CD14-positive monocyte (primary cell): ENCODE measurements at regions not wholly inside any gene's neighbourhood (a gene's known extent, or its start where the extent isn't known, plus 50 kb on each side); places are given as distances from the start of the nearest gene placed in this dataset.

Source experiments
- DNase-seq, 3 donors: peaks; one replicate each; pipeline ENCODE4 v3.0.0-alpha.2; 2011 to 2022
- H2AFZ ChIP-seq: 2 replicates; pipeline ENCODE4 v1.6.0; 2012; ENCODE audit warnings: mild to moderate bottlenecking, low read depth, low read length, inconsistent platforms; ENCODE audit not compliant: insufficient read depth, poor library complexity, severe bottlenecking
- H3K27ac ChIP-seq, 2 donors: 1 replicate in 1 of 2; 2 replicates in 1 of 2; pipeline ENCODE4 v1.5.1; 2012 to 2013; ENCODE audit warnings: low read length in 2 of 2, control low read depth in 1 of 2, inconsistent platforms in 1 of 2, low read depth in 1 of 2, mild to moderate bottlenecking in 1 of 2
- H3K27me3 ChIP-seq, 2 donors: one replicate each; pipeline versions ENCODE4 v1.6.0 to v1.6.1; 2011 to 2013; ENCODE audit warnings: low read length in 2 of 2; ENCODE audit not compliant: control insufficient read depth in 2 of 2, insufficient read depth in 2 of 2
- H3K36me3 ChIP-seq, 2 donors: replicated peaks in 1 of 2; 1 replicate in 1 of 2; 2 replicates in 1 of 2; pipeline versions ENCODE4 v1.5.1 to v1.6.1; 2012 to 2013; ENCODE audit warnings: low read length in 2 of 2, control low read depth in 1 of 2, inconsistent platforms in 1 of 2, mild to moderate bottlenecking in 1 of 2; ENCODE audit not compliant: insufficient read depth in 2 of 2, control insufficient read depth in 1 of 2
- H3K4me1 ChIP-seq, 2 donors: 1 replicate in 1 of 2; 2 replicates in 1 of 2; pipeline versions ENCODE4 v1.5.1 to v1.6.1; 2012 to 2013; ENCODE audit warnings: low read length in 2 of 2, control low read depth in 1 of 2, inconsistent platforms in 1 of 2, mild to moderate bottlenecking in 1 of 2, moderate library complexity in 1 of 2; ENCODE audit not compliant: insufficient read depth in 2 of 2, control insufficient read depth in 1 of 2
- H3K4me2 ChIP-seq: replicated peaks from 2 replicates; pipeline ENCODE3; 2012; ENCODE audit warnings: low read length, moderate library complexity, mild to moderate bottlenecking; ENCODE audit not compliant: poor library complexity, severe bottlenecking; ENCODE audit errors: extremely low read depth
- H3K4me3 ChIP-seq, 3 experiments: fragments of 200-600 bp in 1 of 3; sonication (generic) in 1 of 3; replicated peaks in 1 of 3; 1 replicate in 2 of 3; 2 replicates in 1 of 3; pipeline ENCODE4 v1.5.1; 2011 to 2013; ENCODE audit warnings: low read length in 3 of 3, mild to moderate bottlenecking in 3 of 3, control low read depth in 2 of 3, low read depth in 2 of 3, inconsistent platforms in 1 of 3, moderate library complexity in 1 of 3
- H3K79me2 ChIP-seq: 2 replicates; pipeline ENCODE4 v1.6.0; 2012; ENCODE audit warnings: mild to moderate bottlenecking, control low read depth, inconsistent platforms, low read length, moderate library complexity; ENCODE audit not compliant: insufficient read depth
- H3K9ac ChIP-seq: 2 replicates; pipeline ENCODE4 v1.6.0; 2017; ENCODE audit warnings: low read length, mild to moderate bottlenecking; ENCODE audit not compliant: insufficient read depth, poor library complexity, severe bottlenecking
- H3K9me3 ChIP-seq, 2 donors: replicated peaks in 1 of 2; 1 replicate in 1 of 2; 2 replicates in 1 of 2; pipeline versions ENCODE4 v1.5.1 to v1.6.1; 2012 to 2013; ENCODE audit warnings: low read length in 2 of 2, control low read depth in 1 of 2; ENCODE audit not compliant: control insufficient read depth in 1 of 2, insufficient read depth in 1 of 2
- H4K20me1 ChIP-seq: 2 replicates; pipeline ENCODE4 v1.6.0; 2012; ENCODE audit warnings: mild to moderate bottlenecking, low read length, control low read depth, moderate library complexity; ENCODE audit not compliant: insufficient read depth
- H3K27ac Mint-ChIP-seq, 7 donors: one replicate each; pipeline ENCODE4 v1.8.0; 2020; ENCODE audit warnings: mild to moderate bottlenecking in 7 of 7, mixed read lengths in 7 of 7, moderate library complexity in 6 of 7, inconsistent platforms in 2 of 7
- H3K27me3 Mint-ChIP-seq, 3 donors: one replicate each; pipeline ENCODE4 v1.8.0; 2021 to 2022; ENCODE audit warnings: low read depth in 3 of 3, mild to moderate bottlenecking in 3 of 3, mixed read lengths in 3 of 3, moderate library complexity in 3 of 3, inconsistent platforms in 1 of 3
- H3K36me3 Mint-ChIP-seq, 2 donors: one replicate each; pipeline ENCODE4 v1.8.0; 2020; ENCODE audit warnings: mixed read lengths in 2 of 2, inconsistent platforms in 1 of 2, mild to moderate bottlenecking in 1 of 2
- H3K4me1 Mint-ChIP-seq: one replicate; pipeline ENCODE4 v1.8.0; 2020; ENCODE audit warnings: mild to moderate bottlenecking, mixed read lengths
- H3K4me3 Mint-ChIP-seq, 2 donors: one replicate each; pipeline ENCODE4 v1.8.0; 2020; ENCODE audit warnings: mild to moderate bottlenecking in 2 of 2, mixed read lengths in 2 of 2, moderate library complexity in 1 of 2
- H3K9me3 Mint-ChIP-seq, 7 donors: one replicate each; pipeline ENCODE4 v1.8.0; 2020 to 2022; ENCODE audit warnings: mixed read lengths in 7 of 7, mild to moderate bottlenecking in 6 of 7, moderate library complexity in 6 of 7, inconsistent platforms in 2 of 7
- WGBS: methylation state at CpG from one replicate; pipeline ENCODE4 v1.1.5; 2013; ENCODE audit warnings: missing lambda C conversion rate; ENCODE audit not compliant: insufficient coverage; 5-methylcytosine and 5-hydroxymethylcytosine counted together
- intact Hi-C, 2 donors: fragments of 100-400 bp; cut with micrococcal nuclease; formaldehyde crosslinking; loops; one replicate each; pipeline versions ENCODE4 v1.15.0 to v1.15.1; 2023
- TF ChIP-seq, protein P1 (sequence below): fragments of 200-600 bp; IDR thresholded peaks from one replicate; pipeline ENCODE4 v1.8.0; 2022; ENCODE audit warnings: antibody characterized with exemption, mild to moderate bottlenecking

DNA sequence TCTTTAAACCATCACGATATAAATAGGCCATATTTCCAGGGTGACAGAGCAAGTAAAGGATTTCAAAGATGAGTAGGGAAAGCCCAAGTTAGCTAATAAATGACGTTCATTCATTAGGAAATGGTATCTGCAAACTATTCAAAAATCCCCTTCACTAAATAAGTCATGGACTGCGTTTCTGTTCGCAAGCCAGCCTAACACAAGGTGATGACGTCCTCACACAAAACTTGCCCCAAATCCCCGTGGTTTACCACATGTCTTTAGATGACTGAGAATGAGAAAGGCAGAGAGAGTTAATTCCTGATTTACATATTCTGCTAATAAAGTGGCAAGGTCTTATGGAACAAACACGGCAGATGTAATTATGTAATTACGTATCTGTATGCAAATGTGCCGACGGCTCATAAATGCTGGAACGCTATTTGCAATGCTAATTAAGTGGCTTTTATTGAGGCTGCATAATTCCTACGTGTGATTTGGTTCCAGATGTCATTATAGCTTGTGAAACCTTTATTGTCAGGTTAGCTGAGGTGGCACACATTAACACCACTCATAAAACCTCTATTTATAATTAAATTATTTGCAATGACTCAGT is 437.7 kb upstream of the FRG1 start:
- Histone ChIP-seq H3K9me3 (no peaks in the 10 kb centered on the region), H3K79me2 (no peaks in the 10 kb centered on the region), H4K20me1 (no peaks in the 10 kb centered on the region), H3K27ac (no peak overlapping the region), H3K4me2 (no peak overlapping the region), H3K9ac (no peak overlapping the region), H3K27me3 (no peaks in the 10 kb centered on the region), H3K4me3 (no peak overlapping the region), H2AFZ (no peak overlapping the region), H3K4me1 (no peaks in the 10 kb centered on the region), H3K36me3 (no peaks in the 10 kb centered on the region)
- intact Hi-C loops, result no loop called here
- Mint-ChIP-seq H3K36me3 (no peaks in the 10 kb centered on the region), H3K9me3 (peaks cover 0 to 4% (median 0%) of the 10 kb centered on the region in 7 donors), H3K27me3 (peaks cover 0 to 2% (median 1%) of the 10 kb centered on the region in 3 donors), H3K4me3 (no peak overlapping the region), H3K27ac (no peak overlapping the region), H3K4me1 (no peaks in the 10 kb centered on the region)
- TF ChIP-seq, protein P1, sequence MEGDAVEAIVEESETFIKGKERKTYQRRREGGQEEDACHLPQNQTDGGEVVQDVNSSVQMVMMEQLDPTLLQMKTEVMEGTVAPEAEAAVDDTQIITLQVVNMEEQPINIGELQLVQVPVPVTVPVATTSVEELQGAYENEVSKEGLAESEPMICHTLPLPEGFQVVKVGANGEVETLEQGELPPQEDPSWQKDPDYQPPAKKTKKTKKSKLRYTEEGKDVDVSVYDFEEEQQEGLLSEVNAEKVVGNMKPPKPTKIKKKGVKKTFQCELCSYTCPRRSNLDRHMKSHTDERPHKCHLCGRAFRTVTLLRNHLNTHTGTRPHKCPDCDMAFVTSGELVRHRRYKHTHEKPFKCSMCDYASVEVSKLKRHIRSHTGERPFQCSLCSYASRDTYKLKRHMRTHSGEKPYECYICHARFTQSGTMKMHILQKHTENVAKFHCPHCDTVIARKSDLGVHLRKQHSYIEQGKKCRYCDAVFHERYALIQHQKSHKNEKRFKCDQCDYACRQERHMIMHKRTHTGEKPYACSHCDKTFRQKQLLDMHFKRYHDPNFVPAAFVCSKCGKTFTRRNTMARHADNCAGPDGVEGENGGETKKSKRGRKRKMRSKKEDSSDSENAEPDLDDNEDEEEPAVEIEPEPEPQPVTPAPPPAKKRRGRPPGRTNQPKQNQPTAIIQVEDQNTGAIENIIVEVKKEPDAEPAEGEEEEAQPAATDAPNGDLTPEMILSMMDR, result no peak
- peak in 1 of 3 donors; percentile 22 for DNase-seq
- 93% methylated on average over 3 of the region's 12 CpGs for WGBS

DNA sequence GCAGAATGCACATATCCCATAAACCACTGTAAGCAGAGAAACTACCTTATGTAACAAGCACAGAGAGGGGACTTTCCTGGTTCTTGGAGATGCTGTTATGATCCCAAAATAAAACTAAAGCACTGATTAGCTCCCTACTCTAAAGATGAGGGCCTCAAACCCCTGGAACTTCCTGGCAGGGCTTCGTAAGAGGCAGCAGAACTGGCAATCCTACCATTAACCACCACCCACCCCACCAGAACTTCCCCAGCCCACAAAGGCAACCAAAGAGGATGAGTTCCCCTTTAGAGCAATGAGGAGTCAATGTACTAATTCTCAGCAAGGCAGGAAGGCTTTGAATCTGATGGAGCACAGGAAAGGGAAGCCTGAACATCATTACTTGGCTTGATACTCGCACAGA is 436.5 kb upstream of the FRG1 start:
- H3K9me3 Mint-ChIP-seq, result peaks cover 0 to 6% (median 0%) of the 10 kb centered on the region in 7 donors
- H3K4me1 ChIP-seq, result no peaks in the 10 kb centered on the region
- TF ChIP-seq, protein P1, result no peak
- no peaks in the 10 kb centered on the region for H3K36me3 ChIP-seq
- no peaks in the 10 kb centered on the region for H3K9me3 ChIP-seq
- no peaks in the 10 kb centered on the region for H3K79me2 ChIP-seq
- H2AFZ ChIP-seq, result no peak overlapping the region
- H3K9ac ChIP-seq, result no peak overlapping the region
- no peak overlapping the region for H3K4me3 Mint-ChIP-seq
- no peak overlapping the region for H3K4me2 ChIP-seq
- H3K4me3 ChIP-seq, result no peak overlapping the region
- H3K27me3 Mint-ChIP-seq, result peaks cover 0 to 2% (median 0%) of the 10 kb centered on the region in 3 donors
- H3K36me3 Mint-ChIP-seq, result no peaks in the 10 kb centered on the region
- no peaks in the 10 kb centered on the region for H4K20me1 ChIP-seq
- DNase-seq, result peak in 2 of 3 donors; percentile 2 to 34
- H3K27ac Mint-ChIP-seq, result peak overlapping the region in 2 of 7 donors; percentile 54 to 75
- no peaks in the 10 kb centered on the region for H3K27me3 ChIP-seq
- intact Hi-C loops, result no loop called here
- H3K27ac ChIP-seq, result no peak overlapping the region
- 11% methylated on average over 2 of the region's 2 CpGs for WGBS
- no peaks in the 10 kb centered on the region for H3K4me1 Mint-ChIP-seq
